SK-N-SH treated with all-trans-retinoic acid at 6 μM for 48 hours (cell line): ENCODE measurements at regions not wholly inside any gene's neighbourhood (a gene's known extent, or its start where the extent isn't known, plus 50 kb on each side); places are given as distances from the start of the nearest gene placed in this dataset.

Source experiments
- ATAC-seq: fragments of 200-7000 bp; cut with Tn5 transposase; 3 replicates; pipeline ENCODE4 v1.9.1; 2020; ENCODE audit warnings: mild to moderate bottlenecking, moderate library complexity
- ARNTL ChIP-seq: fragments of 450-650 bp; formaldehyde crosslinking; IDR thresholded peaks from 2 replicates; pipeline ENCODE4 v1.5.0; 2020; ENCODE audit warnings: low read depth, mild to moderate bottlenecking, moderate library complexity, borderline replicate concordance
- CSDC2 ChIP-seq: fragments of 250-450 bp; sonication (Bioruptor Pico); IDR thresholded peaks from 2 replicates; pipeline ENCODE4 v1.5.0; 2020; ENCODE audit warnings: mild to moderate bottlenecking, moderate library complexity
- GLIS3 ChIP-seq: fragments of 250-450 bp; sonication (Bioruptor Pico); IDR thresholded peaks from 2 replicates; pipeline ENCODE4 v1.5.0; 2020; ENCODE audit warnings: mild to moderate bottlenecking, moderate library complexity
- ISL1 ChIP-seq: fragments of 250-450 bp; sonication (Bioruptor Pico); IDR thresholded peaks from 2 replicates; pipeline ENCODE4 v2.1.2; 2022; ENCODE audit warnings: mild to moderate bottlenecking, moderate library complexity
- OSR1 ChIP-seq: fragments of 250-450 bp; sonication (Bioruptor Pico); IDR thresholded peaks from 2 replicates; pipeline ENCODE4 v1.8.0; 2022; ENCODE audit warnings: moderate library complexity, mild to moderate bottlenecking, inconsistent platforms
- PATZ1 ChIP-seq: fragments of 250-450 bp; sonication (Bioruptor Pico); IDR thresholded peaks from 2 replicates; pipeline ENCODE4 v1.8.0; 2020; ENCODE audit warnings: mild to moderate bottlenecking, moderate library complexity, borderline replicate concordance
- PPARA ChIP-seq: fragments of 250-450 bp; sonication (Bioruptor Pico); IDR thresholded peaks from 2 replicates; pipeline ENCODE4 v1.5.0; 2020; ENCODE audit warnings: mild to moderate bottlenecking, borderline replicate concordance
- RARB ChIP-seq: fragments of 250-450 bp; sonication (Bioruptor Pico); IDR thresholded peaks from 2 replicates; pipeline ENCODE4 v1.8.0; 2021; ENCODE audit warnings: mild to moderate bottlenecking, moderate library complexity
- SNAI2 ChIP-seq: fragments of 250-450 bp; sonication (Bioruptor Pico); IDR thresholded peaks from 2 replicates; pipeline ENCODE4 v1.5.0; 2020; ENCODE audit warnings: mild to moderate bottlenecking, moderate library complexity
- TCF4 ChIP-seq: fragments of 250-450 bp; sonication (Bioruptor Pico); IDR thresholded peaks from 2 replicates; pipeline ENCODE4 v1.8.0; 2021; ENCODE audit warnings: mild to moderate bottlenecking, moderate library complexity, borderline replicate concordance
- TOX ChIP-seq: fragments of 250-450 bp; sonication (Bioruptor Pico); IDR thresholded peaks from 2 replicates; pipeline ENCODE4 v1.8.0; 2021; ENCODE audit warnings: mild to moderate bottlenecking, moderate library complexity, borderline replicate concordance
- TSHZ2 ChIP-seq: fragments of 250-450 bp; sonication (Bioruptor Pico); IDR thresholded peaks from 2 replicates; pipeline ENCODE4 v1.5.0; 2020; ENCODE audit warnings: mild to moderate bottlenecking, moderate library complexity
- ZC3H10 ChIP-seq: fragments of 250-450 bp; sonication (Bioruptor Pico); IDR thresholded peaks from 2 replicates; pipeline ENCODE4 v1.5.1; 2021; ENCODE audit warnings: mild to moderate bottlenecking, moderate library complexity
- ZFP3 ChIP-seq: fragments of 250-450 bp; sonication (Bioruptor Pico); IDR thresholded peaks from 2 replicates; pipeline ENCODE4 v1.5.0; 2020; ENCODE audit warnings: mild to moderate bottlenecking, moderate library complexity
- ZFP30 ChIP-seq: fragments of 450-650 bp; formaldehyde crosslinking; IDR thresholded peaks from 2 replicates; pipeline ENCODE4 v1.5.0; 2022; ENCODE audit warnings: mild to moderate bottlenecking, moderate library complexity
- ZNF565 ChIP-seq: fragments of 450-650 bp; formaldehyde crosslinking; conservative IDR thresholded peaks from 2 replicates; pipeline ENCODE4 v1.5.0; 2020; ENCODE audit warnings: low read depth, mild to moderate bottlenecking, moderate library complexity
- ZNF70 ChIP-seq: fragments of 450-650 bp; formaldehyde crosslinking; IDR thresholded peaks from 2 replicates; pipeline ENCODE4 v1.5.0; 2020; ENCODE audit warnings: mild to moderate bottlenecking, moderate library complexity
- ZNF8 ChIP-seq: fragments of 450-650 bp; formaldehyde crosslinking; IDR thresholded peaks from 2 replicates; pipeline ENCODE4 v1.5.0; 2020; ENCODE audit warnings: mild to moderate bottlenecking, moderate library complexity
- TF ChIP-seq, protein P1 (sequence below): fragments of 250-450 bp; sonication (Bioruptor Pico); IDR thresholded peaks from 2 replicates; pipeline ENCODE4 v1.5.1; 2021; ENCODE audit warnings: mild to moderate bottlenecking, moderate library complexity
- TF ChIP-seq, protein P2 (sequence below): fragments of 250-450 bp; sonication (Bioruptor Pico); IDR thresholded peaks from 2 replicates; pipeline ENCODE4 v1.8.0; 2021; ENCODE audit warnings: low read depth, mild to moderate bottlenecking, moderate library complexity, borderline replicate concordance
- TF ChIP-seq, protein P3 (sequence below): fragments of 250-450 bp; sonication (Bioruptor Pico); IDR thresholded peaks from 2 replicates; pipeline ENCODE4 v1.5.1; 2020; ENCODE audit warnings: low read depth, mild to moderate bottlenecking, moderate library complexity

DNA sequence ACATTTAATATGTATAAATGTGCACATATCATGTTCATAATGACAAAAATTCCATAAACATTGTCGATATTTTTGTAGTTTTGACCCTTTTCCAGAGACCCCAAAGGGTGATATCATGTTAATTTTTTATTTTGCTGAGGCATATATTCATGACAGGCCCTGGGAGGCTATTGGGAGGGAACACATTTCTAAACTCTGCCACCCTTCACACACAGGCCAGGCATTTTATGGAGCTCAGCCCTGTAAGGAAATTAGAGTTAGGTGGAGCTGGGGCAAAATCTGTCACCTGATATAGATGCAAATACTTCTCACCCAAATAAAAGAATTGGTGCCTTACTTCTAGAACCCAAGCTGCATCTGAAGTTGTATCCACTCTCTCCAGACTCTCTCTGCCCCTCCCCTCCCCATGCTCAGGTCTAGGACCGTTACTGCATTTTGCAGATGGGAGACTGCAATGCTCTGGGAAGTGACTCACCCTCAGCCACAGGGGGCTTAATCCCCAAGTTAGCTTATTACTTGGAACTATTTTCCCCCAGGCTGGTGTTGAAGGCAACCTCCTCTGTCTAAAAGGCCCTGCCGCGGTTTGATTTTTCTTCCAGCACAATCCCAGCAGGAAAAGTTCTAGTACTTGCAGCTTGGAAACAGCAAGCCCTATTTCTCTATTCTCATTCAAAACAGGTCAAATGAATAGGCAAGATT is 238.9 kb downstream of the EMP1 start:
- TF ChIP-seq PPARA (no peak), ZC3H10 (no peak), CSDC2 (no peak), TSHZ2 (no peak), ISL1 (CRISPR knock-in tag) (no peak), ZNF70 (no peak), PATZ1 (CRISPR knock-in tag) (no peak), RARB (no peak), ARNTL (CRISPR knock-in tag) (no peak), ZFP30 (CRISPR knock-in tag) (no peak)
- TF ChIP-seq, protein P1, sequence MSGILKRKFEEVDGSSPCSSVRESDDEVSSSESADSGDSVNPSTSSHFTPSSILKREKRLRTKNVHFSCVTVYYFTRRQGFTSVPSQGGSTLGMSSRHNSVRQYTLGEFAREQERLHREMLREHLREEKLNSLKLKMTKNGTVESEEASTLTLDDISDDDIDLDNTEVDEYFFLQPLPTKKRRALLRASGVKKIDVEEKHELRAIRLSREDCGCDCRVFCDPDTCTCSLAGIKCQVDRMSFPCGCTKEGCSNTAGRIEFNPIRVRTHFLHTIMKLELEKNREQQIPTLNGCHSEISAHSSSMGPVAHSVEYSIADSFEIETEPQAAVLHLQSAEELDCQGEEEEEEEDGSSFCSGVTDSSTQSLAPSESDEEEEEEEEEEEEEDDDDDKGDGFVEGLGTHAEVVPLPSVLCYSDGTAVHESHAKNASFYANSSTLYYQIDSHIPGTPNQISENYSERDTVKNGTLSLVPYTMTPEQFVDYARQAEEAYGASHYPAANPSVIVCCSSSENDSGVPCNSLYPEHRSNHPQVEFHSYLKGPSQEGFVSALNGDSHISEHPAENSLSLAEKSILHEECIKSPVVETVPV (CRISPR knock-in tag) = no peak
- TF ChIP-seq, protein P2, sequence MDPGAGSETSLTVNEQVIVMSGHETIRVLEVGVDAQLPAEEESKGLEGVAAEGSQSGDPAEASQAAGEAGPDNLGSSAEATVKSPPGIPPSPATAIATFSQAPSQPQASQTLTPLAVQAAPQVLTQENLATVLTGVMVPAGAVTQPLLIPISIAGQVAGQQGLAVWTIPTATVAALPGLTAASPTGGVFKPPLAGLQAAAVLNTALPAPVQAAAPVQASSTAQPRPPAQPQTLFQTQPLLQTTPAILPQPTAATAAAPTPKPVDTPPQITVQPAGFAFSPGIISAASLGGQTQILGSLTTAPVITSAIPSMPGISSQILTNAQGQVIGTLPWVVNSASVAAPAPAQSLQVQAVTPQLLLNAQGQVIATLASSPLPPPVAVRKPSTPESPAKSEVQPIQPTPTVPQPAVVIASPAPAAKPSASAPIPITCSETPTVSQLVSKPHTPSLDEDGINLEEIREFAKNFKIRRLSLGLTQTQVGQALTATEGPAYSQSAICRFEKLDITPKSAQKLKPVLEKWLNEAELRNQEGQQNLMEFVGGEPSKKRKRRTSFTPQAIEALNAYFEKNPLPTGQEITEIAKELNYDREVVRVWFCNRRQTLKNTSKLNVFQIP (CRISPR knock-in tag) = no peak
- ATAC-seq = no peak

GRCh38 chr12:13433768-13434167 is 237.2 kb downstream of the EMP1 start:
- ATAC-seq = no peak
- TF ChIP-seq OSR1 (CRISPR knock-in tag) (no peak), TCF4 (CRISPR knock-in tag) (no peak), GLIS3 (no peak), ZFP3 (CRISPR knock-in tag) (no peak), CSDC2 (no peak), ZC3H10 (no peak)
- TF ChIP-seq, all 23 proteins: peak for 0

DNA sequence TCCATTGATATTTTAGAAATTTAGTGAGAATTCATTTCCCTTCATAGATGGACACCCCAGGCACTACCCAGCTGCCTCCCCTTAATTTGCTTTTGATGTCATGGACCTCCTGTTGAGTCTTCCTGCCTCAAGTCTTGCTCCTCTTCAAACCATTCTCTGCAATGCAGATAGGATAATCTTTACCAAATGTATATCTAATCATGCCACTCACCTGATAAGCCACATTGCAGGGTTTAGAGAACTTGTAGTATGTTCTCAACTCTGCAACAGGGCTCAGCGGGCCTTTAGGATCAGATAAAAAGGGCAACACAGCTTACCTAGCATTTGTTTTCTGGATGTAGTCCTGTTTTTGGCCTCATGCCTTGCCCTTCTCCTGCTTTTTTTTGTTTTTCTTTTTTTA is 234.5 kb downstream of the EMP1 start:
- TF ChIP-seq OSR1 (CRISPR knock-in tag) = no peak
- TF ChIP-seq, protein P1 (CRISPR knock-in tag) = no peak
- no peak for ATAC-seq

DNA sequence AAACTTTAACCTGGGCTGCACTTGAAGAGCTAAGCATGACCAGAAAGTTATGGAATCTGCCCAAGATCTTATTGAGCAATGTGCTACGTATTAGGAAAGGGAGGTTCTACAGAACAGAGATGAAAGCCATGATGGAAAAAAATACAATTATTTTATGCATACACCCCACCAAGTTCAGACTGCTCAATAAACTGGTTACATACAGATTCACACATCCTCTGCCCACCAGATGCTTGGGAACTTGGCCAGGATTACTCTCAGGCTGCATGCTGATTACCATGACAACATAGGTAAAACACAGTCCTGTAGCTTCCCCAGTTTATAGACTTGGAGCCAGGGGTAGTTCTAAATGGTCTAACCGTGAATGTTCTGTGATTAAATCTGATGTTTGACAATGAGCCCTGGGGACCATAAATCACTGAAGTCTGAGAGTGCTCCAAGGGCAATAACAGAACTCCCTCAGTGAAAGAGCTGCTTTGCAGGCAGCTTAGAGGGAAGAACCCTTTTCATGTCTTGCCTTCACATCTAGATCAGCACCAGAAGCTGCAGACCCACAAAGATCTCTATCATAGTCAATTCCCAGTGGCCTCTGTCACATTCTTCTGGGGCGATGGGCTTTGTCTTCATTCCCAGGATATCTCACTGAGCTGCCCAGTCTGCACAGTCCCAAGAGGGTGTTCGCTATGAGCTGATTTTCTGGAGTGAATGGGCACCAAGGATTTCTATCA is 232.2 kb downstream of the EMP1 start:
- no peak for ATAC-seq
- TF ChIP-seq ZC3H10 = no peak

GRCh38 chr12:13425766-13426165 is 229.2 kb downstream of the EMP1 start:
- no peak; the same call in 2 of the 3 replicates for ATAC-seq
- no peak for TF ChIP-seq ZFP30 (CRISPR knock-in tag)
- no peak for TF ChIP-seq PPARA
- no peak for TF ChIP-seq ZNF8 (CRISPR knock-in tag)
- TF ChIP-seq SNAI2 (CRISPR knock-in tag) = no peak
- TF ChIP-seq, protein P2 (CRISPR knock-in tag) = no peak
- no peak for TF ChIP-seq OSR1 (CRISPR knock-in tag)
- TF ChIP-seq TOX (CRISPR knock-in tag) = no peak
- no peak for TF ChIP-seq RARB
- TF ChIP-seq ZNF565 (CRISPR knock-in tag) = no peak
- TF ChIP-seq, protein P3, sequence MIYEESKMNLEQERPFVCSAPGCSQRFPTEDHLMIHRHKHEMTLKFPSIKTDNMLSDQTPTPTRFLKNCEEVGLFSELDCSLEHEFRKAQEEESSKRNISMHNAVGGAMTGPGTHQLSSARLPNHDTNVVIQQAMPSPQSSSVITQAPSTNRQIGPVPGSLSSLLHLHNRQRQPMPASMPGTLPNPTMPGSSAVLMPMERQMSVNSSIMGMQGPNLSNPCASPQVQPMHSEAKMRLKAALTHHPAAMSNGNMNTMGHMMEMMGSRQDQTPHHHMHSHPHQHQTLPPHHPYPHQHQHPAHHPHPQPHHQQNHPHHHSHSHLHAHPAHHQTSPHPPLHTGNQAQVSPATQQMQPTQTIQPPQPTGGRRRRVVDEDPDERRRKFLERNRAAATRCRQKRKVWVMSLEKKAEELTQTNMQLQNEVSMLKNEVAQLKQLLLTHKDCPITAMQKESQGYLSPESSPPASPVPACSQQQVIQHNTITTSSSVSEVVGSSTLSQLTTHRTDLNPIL (CRISPR knock-in tag) = no peak
- no peak for TF ChIP-seq ZC3H10
